ENCODE measurements at regions not wholly inside any gene's neighbourhood (a gene's known extent, or its start where the extent isn't known, plus 50 kb on each side); places are given as distances from the start of the nearest gene placed in this dataset.
"Not testable (repeated sequence)": the region's sequence is repeated elsewhere in the genome, so short reads cannot be mapped to it uniquely, and the experiment has no call there.

DNA sequence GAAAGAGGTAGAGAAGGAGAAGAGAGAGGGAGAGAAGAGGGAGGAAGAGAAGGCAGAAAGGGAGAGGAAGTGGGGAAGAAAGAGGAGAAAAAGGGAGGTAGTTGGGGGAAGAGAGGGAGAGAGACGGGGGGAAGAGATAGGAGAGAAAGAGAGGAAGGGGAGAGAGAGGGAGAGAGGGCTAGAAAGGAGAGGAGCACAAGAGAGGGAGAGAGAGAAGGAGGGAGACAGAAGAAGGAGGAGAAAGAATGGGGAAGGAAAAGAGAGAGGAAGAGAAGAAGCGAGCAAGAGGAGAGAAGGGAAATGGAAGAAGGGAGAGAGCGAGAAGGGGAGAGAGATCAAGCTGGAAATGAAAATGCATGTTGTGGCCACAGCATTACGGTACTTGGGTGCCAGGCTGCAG is 1368.4 kb upstream of the TMEM132C start:
- no peak for DNase-seq

DNA sequence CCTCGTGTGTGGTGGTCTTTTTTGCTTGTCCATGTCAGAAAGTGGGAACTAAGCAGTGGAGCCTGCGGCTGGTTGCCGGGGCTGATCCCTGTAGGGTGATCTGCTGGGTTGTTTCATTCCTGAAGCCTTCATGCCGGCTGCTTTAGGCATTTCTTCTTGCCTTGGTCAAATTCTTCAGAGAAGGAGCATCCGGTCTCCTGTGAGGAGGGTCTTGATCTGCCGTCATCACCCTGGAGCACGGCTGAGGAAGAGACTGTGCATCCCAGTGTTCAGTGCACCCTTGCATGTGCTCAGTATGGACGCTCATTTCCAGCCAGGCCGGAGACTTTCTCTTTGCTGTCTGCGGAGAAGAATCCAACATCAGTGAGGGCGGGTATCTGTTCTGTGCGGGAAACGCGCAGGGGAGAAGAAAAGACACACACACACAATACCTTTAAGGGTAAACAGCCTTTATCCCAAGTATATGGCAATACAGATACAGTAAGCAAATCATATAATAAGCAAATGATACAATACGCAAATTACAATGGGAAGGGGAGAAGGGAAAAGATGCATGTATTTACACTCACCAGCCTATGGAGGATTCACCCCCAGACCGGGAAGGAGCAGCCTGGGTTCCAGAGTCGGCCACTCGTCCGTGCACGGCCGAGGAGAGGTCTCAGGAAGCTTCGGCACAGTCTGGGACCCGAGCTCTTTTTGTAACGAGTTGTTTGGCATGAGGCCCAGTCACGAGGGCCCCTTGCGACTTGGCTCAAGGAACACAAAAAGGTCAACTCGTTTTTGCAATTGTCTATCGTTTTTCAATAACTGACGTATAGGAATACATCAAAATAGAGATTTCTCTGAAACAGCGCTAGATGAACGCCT is 1366.8 kb upstream of the TMEM132C start:
- DNase-seq: peak; percentile 18

DNA sequence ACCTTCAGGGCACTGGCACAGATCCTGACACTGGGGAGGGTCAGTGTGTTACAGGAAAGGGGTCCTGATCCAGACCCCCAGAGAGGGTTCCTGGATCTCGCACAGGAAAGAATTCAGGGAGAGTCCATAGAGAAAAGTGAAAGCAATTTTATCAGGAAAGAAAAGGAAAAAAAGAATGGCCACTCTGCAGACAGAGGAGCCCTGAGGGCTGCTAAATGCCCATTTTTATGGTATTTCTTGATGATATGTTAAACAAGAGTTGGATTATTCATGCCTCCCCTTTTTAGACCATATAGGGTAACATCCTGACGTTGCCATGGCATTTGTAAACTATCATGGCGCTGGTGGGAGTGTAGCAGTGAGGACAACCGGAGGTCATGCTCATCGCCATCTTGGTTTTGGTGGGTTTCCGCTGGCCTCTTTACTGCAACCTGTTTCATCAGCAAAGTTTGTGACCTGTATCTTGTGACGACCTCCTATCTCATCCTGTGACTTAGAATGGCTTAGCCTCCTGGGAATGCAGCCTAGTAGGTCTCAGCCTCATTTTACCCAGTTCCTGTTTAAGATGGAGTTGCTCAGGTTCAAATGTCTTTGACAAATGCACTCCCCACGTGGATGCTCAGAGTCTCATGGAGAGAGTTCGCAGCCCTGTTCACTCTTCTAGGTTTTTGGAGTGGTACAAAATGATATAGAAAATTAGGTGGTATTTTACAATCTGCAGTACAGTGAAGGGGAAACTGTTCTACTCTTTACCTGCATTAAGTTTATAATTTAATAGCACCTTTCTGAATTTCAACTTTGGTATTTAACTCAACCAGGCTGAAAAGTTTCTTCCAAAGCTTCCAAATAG is 1363.7 kb upstream of the TMEM132C start:
- no peak for DNase-seq

DNA sequence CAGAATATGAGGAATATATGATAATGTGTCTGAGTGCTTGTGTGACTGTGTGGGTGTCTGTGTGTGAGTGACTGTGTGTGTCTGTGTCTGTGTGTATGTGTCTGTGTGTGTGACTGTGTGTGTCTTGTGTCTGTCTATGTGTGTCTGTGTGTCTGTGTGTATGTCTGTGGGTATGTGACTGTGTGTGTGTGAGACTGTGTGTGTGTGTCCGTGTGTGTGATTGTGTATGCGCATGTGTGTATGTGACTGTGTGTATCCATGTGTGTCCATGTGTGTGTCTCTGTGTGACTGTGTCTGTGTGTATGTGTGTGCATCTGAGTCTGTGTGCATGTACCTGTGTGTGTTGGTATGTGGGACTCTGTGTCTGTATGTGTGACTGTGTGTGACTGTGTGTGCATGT is 1361.2 kb upstream of the TMEM132C start:
- no peak for DNase-seq

DNA sequence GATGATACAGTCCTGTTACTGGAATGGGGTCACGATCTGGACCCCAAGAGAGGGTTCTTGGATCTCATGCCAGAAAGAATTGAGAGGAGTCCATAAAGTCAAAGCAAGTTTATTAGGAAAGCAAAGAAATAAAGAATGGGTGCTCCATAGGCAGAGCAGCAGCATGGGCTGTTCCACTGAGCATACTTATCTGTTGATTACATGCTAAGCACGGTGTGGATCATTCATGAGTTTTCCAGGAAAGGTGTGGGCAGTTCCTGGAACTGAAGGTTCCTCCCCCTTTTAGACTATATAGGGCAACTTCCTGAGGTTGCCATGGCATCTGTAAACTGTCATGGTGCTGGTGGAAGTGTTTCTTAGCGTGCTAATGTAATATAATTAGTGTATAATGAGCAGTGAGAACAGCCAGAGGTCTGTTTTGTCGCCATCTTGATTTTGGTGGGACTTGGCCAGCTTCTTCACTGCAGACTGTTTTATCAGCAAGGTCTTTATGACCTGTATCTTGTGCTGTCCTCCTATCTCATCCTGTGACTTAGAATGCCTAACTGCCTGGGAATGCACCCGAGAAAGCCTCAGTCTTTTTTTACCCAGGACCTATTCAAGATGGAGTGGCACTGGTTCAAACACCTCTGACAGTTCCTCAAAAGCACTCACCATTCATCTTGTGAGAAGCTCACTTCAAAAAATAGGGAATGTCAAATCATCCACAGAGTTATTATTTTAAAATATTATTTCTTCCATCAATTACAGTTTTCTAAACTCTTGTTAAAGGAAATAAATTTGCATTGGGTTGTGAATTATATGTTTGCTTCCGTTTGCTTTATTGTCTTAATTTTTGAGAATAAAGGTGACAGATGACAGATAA is 1358.8 kb upstream of the TMEM132C start:
- no peak for DNase-seq

DNA sequence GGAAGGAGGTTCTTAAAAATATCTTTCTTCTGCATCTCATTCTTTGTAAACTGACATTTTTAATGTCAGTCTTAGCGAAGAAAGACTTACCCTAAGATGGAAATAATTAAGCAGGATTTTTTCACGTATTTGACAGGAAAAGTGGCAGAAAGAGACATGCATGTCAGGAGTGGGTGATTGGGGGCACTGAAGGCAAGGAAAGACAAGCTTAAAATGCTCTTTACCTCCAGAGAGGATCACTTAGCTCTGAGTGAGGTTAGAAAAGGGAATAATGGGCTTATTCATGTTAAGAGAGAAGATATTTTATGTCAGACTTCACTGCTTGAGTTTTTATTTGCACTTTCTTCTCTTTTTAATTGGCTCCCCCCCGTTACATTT is 1358.2 kb upstream of the TMEM132C start:
- DNase-seq: no peak

DNA sequence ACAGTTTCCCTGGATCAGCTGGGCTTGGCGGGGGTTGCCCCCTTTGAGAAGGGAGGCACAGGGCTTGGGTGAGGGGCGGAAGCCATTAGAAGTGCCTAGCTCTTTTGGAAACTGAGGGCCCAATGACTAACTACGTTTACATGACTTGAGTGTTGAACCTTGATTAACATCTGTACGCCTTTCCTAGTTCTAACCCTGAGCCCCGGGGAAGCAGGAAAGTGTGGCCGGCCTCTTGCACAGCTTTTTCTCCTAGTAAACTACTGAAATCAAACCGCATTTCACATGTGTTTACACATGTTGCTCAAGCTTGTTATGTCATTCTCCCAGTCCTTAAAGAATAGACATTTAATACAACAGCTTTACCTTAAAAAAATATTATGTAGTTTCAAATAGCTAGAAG is 1356.4 kb upstream of the TMEM132C start:
- no peak for DNase-seq

DNA sequence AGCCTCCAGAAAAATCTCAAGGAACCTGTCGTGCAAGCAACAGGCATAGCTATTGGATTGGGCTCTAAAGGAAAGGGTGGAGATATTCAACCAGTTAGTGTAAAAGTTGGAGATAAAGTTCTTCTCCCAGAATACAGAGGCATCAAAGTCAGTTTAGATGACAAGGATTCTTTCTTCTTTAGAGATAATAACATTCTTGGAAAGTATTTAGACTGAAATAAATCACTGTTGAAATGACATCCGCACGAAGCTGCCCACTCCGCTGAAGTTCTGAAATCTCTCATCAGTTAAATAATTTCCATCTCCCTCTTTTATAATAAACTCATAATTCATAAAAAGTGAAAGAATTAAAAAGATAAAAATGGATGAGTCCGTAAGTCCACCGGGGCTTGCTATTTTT is 1354.9 kb upstream of the TMEM132C start:
- DNase-seq: no peak

DNA sequence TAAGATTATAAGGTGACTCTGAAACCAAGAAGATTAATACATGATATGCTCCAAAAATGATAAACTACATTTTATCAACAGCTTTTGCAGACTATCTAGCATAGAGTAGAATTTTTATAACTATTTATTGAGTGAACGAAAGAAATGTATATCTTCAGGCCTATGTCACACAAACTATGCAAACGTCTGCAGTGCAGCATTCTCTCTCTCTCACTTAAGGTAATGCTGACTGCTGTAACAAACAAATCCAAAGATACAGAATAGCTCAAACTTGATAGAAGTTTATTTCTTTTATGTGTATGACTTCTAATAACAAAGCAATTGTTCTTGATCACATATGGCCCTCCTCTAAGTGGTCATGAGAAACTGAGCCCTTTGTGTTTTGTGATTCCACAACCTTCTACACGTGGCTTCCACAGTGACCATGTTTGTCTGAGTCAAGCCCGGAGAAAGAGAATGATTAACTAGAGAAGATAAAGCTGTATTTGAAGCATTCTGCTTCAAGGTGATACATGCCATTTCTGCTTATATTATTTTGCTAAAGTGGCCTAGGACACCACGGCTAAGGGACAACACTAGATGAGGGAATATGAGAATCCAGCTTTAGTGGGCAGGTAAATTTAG is 1352.7 kb upstream of the TMEM132C start:
- no peak for DNase-seq

DNA sequence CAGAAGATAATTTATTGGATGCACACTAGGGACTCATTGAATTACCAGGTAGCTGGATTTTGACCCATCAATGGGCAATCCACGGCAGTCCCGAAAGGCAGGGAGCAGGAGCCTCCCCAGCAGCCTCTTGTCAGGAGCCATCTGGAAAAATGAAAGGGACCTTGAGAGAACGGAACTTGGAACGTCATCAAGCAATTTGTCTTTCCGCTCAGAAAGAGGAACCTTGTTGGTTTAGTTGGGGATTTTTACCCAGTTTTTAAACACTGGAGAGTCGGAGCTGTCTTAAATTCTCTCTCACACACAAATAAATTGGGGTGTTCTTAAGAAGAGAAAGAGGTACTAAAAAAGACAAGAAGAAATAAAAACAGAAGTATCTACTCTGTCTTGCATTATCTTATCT is 1351.7 kb upstream of the TMEM132C start:
- no peak for DNase-seq

DNA sequence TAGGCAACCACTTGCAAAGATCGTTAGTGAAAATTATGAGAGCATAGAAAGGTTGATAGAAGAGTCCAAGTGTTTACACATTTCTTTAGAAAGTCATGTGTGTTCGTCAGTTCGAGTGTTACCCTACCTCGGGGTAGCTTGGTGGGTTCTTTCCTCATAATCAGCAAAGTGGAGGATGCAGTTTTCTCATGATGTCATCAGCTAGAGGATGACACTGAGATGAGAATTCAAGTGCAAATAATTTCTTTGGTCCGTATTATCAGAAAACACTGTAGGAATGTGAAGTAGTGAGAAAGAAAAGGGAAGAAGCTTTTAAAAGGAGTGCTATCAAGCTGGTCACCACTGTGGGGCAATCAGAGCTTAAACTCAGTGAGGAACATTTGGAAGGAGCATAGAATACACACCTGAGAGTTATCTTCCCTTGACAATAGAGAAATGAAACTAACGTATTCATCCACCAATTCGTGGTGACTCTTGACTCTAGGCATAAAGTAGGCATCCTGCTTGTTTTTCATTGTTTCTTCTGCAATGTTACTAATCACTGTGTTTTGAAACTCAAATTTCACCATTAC is 1340.9 kb upstream of the TMEM132C start:
- DNase-seq: no peak

DNA sequence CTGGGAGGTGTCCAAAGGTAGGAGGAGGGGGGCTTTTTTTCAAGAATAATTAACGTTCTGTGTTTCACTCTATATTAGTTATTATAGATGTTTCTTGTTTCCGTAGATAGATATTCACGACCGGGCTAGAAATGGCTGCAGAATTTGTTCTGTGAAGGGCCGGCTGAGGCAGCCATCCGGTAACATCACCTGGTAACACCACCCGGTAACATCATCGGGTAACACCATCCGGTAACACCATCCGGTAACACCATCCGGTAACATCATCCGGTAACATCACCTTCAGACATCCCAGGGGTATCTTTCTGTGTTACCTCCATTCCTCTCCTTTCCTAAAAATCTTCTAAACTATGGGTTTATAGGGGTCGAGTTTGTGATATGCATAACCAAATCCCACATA is 1336.7 kb upstream of the TMEM132C start:
- no peak for DNase-seq

DNA sequence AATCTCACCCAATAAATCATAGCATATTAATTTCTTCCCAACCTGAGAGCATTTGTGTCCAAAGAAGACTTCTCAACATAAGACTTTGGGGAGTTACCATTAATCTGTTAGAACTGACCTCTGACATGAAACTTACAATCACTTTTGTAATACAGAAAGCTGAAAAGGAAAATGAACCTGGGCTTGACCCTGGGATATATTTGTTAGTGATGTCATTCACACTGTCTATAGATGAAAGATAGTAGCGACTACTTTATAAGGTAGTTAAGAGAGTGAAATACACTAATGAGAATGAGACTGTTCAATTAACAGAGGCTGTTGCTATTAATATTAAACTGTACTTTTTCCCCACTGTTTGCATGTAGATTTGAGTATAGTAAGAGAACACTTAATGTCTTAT is 1334.8 kb upstream of the TMEM132C start:
- no peak for DNase-seq

DNA sequence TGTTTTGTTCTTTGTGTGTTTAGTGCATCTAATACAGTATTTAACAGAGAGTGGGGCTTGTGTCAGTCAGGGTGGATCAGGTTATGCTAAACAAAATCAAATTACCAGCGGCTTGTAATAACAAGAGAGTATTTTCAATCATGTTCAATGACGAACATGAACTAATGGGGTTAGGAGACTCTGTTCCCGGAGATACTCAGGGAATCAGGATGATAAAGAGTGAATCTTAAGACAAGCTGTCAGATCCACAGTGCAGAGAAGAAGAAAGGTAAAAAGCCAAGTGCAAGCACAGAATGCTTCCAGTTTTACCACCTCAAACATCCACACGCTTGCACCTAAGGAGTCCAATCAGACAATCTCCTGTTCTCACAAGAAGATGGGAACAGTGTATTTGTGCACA is 1331.5 kb upstream of the TMEM132C start:
- DNase-seq: no peak

DNA sequence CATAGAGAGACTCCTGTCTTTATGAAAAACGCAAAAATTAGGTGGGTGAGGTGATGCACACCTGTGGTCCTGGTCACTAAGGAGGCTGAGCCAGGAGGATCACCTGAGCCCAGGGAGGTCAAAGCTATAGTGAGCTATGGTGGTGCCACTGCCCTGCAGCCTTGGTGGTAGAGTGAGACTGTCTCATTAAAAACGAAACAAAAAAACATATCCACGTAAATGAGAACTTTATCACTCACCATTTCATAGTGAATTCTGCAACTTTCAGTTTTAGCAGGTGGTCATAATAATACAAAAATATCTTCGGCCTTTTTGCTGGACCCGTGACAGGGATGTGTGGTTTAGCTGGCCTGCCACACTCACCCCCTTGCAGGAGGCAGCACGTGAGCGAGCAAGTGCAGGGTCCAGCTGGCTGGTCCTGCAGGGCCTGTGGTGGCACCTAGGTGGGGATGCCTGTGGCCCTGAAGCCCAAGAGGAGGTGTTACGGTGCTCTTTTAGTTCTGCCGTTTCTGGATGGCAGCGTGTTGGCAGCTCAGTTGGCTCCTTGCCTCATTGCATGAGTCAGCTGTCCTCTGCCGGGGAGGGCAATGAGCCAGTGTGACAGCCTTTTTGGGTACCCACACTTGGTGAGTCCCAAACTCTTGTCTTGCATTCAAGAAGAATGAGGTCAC is 1330.7 kb upstream of the TMEM132C start:
- DNase-seq: no peak

DNA sequence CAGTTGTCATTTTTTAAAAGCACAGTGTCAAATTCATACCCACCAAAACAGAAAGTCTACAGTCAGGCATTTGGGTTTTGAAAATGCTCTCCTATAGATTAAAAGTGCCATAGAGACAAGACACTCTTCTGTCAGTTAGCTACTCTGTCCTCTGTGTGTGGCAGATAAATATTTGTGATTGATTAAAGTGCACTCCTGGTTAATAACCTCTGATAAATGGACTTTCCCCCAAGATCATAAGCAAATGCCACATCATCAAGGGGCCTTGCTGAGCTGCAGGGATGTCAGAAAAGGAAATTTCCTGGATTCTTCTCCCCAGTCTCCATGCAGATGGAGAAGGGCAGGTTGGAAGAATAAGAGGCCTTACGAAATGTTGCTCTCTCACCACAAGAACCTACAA is 1329.5 kb upstream of the TMEM132C start:
- no peak for DNase-seq

DNA sequence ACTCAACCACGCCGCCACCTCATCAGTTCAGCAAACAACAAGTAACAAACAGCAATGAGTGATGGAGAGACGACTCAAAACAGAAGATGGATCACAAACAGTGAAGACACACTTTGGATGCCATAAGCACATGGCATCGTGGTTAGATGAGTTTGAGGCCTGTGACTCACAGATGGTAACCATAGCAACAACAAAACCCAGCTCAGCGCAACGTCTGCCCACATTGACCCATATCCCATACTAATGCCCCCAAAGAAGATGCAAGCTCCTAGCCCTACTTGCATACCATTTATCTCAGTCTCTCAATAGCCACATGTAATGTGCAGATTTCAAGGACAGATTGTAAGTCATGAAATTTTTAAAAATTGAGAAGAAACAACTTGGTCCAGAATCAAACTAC is 1322.3 kb upstream of the TMEM132C start:
- no peak for DNase-seq

DNA sequence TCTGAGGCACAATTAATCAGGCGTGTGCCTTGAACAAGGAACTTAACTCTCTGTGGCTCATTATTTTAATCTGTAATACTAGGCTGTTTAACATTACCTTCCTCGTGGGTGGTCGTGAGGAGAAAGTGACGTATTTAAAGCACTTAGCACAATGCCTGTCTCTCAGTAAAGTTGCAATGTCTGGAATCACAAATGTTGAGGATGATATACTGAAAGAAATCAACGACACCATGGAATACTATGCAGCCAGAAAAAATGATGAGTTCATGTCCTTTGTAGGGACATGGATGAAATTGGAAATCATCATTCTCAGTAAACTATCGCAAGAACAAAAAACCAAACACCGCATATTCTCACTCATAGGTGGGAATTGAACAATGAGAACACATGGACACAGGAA is 1320.0 kb upstream of the TMEM132C start:
- not testable (repeated sequence) for DNase-seq

DNA sequence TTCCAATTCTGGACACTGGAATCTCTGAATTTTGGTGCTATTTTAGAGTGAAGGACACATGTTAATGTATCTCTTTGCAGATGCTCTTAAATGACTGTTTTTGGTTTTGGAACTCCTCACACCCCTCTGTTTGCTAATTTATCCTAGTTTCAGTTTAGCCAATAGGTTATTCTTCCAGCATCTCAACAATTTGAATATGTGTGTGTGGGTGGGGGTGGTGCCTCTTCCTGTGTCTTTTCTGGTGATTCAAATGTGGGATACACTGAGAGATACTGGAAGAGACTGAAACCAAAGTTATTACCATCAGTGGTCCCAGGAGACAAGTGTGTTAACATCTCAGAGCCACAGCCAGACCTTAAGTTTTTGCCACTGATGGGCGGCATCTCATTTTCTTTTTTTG is 1317.4 kb upstream of the TMEM132C start:
- no peak for DNase-seq

DNA sequence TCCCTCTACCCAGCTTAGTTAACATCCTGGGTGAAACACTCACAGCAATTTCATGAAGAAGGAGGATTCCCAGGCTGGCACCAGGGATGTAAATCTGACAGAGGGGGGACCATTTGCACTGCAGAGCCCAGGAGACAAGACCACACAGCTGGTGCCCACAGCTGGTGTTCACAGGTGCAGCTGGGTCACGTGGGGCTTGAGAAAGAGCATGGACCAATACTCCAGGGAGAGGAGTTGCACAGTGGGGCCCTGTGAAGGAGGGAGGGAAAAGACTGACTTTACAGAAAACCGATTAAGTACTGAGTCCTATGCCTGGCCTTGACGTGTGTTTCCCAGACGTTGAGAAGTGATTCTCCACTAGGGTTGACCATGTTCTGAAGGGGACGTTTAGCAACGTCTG is 1316.7 kb upstream of the TMEM132C start:
- DNase-seq: no peak

DNA sequence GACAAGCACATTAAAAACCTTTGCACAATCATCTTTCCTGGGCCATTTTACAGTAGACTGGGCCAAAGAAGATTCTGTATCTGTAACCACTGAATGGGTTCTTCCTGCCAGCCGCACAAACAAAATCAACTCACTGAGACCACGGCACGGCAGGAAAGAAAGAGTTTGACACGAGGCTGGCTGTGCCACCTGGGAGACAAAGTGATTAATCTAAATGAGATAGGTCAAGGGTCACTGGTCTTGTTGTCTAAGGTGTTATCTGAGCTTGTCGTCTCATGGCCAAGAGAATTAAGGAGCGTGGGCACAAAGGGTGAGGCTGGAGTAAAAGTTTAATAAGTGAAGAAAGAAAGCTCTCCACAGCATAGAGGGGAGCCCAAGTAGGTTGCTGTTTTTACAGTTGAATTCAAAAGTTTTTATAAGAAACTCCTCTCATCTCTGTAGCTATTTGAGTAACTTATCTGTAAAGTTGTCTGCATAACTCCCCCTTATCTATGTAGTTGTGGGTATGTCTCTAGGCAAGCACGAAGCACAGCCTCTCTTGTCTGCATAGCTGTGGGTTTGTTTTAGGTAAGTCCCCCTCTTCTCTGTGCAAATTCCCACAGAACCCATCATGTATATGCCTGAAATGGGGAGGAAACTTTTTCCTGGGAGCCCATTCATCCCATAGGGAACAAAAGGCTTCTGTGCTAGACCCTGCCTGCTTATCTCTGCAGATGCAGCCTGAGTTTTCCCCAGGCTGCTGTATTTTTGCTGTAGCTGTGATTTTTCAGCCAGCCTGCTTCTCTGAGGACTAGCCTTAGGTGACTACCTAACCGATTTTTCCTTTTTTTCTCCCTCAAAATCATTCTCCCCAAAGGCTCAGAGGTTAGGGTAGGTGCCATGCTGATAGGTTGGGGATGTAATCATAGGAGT is 1314.6 kb upstream of the TMEM132C start:
- DNase-seq: no peak

Measured in NCI-H1092 treated with DMSO at 0.1 percent for 48 hours (cell line).